ENCODE measurements at regions not wholly inside any gene's neighbourhood (a gene's known extent, or its start where the extent isn't known, plus 50 kb on each side); places are given as distances from the start of the nearest gene placed in this dataset.
"Not testable (repeated sequence)": the region's sequence is repeated elsewhere in the genome, so short reads cannot be mapped to it uniquely, and the experiment has no call there.

GRCh38 chr4:138414202-138414601 lies 172.1 kb upstream of the SLC7A11 start:
- no peak for DNase-seq

- DNase-seq: no peak
Observed at GRCh38 chr4:138413273-138413672, 171.1 kb upstream of the SLC7A11 start.

DNA sequence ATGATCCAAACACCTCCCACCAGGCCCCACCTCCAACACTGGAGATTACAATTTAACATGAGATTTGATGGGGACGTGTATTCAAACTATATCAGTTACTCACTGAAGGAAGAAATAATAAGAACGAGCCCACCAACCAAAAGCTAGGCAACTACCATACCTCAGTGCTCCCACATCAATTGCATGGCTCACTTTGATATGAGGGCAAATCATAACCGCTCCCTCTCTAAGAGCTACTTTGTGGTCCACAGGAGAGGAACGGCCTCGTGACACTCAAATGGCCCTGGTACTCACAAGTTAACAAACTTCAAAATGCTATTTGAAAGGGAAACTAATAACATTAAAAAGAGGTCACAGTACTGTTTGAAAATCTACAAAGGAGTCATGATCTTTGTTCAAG lies 170.7 kb upstream of the SLC7A11 start:
- no peak for DNase-seq

- no peak for DNase-seq
Observed at GRCh38 chr4:138410266-138410665, 168.1 kb upstream of the SLC7A11 start.

GRCh38 chr4:138409670-138410069 lies 167.5 kb upstream of the SLC7A11 start:
- DNase-seq: no peak

- DNase-seq: no peak
Observed at GRCh38 chr4:138408758-138409157, 166.6 kb upstream of the SLC7A11 start.

DNA sequence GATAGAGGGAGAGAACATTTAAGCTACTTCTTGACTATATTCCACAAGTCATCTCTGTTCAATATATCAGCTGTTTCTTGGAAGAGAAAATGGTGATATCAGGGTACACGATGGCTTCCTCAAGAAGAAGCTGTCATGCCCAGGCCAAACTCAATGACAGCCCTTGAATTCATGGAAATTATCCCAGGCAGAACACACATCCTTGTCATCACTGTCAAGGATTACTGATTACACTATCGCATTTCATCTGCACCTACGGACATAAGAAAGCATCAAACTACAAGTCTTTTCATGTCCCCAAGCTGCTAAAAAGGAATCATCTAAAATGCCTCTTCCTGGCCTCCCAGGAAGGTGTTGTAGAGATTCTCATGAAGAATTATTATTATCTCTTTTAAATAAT lies 165.2 kb upstream of the SLC7A11 start:
- DNase-seq: no peak

- DNase-seq: no peak
Observed at GRCh38 chr4:138406876-138407275, 164.7 kb upstream of the SLC7A11 start.

GRCh38 chr4:138405934-138406567 lies 163.9 kb upstream of the SLC7A11 start:
- DNase-seq: no peak

GRCh38 chr4:138405466-138405891 lies 163.3 kb upstream of the SLC7A11 start:
- DNase-seq: no peak

DNA sequence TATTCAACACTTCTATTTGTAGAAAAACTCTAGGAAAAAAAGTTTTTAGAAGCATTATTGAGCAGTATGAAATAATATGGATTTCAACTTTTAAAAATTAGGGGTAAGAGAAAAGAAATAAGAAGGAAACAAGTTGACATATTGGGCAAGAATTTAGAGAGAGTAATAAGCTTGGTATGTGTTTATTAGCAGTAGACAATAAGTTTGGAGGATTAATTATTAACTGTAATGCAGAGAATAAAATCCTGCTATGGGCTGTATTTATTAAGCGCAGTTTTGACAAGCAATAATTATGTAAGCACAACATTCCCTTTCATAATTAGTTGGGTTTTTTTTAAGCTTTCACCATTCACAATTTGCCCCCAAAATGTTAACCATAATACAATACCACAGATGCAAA lies 162.7 kb upstream of the SLC7A11 start:
- DNase-seq: no peak

- no peak for DNase-seq
Observed at GRCh38 chr4:138404251-138404650, 162.1 kb upstream of the SLC7A11 start.

- no peak for DNase-seq
Observed at GRCh38 chr4:138401334-138401733, 159.2 kb upstream of the SLC7A11 start.

DNA sequence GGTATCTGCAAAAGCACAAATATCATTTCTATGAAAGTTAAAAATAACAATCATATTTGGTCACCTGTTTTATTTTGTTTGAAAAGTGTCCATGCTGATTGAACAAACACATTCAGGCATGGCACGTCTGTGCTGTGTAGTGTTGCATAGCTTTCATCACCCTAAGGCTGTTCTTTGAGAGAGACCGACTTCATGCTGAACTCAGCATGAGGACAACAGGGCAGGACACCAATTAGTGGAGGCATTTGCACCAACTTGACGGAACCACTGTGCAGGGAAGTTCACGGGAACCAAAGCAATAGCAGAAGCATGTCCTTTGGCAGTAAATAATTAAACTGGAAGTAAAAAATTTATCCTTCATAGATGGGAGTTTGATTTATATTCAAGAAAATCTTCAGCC lies 158.4 kb upstream of the SLC7A11 start:
- no peak for DNase-seq

- no peak for DNase-seq
Observed at GRCh38 chr4:138400066-138400465, 157.9 kb upstream of the SLC7A11 start.

- DNase-seq: no peak
Observed at GRCh38 chr4:138399081-138399480, 156.9 kb upstream of the SLC7A11 start.

GRCh38 chr4:138398322-138398721 lies 156.2 kb upstream of the SLC7A11 start:
- DNase-seq: no peak

DNA sequence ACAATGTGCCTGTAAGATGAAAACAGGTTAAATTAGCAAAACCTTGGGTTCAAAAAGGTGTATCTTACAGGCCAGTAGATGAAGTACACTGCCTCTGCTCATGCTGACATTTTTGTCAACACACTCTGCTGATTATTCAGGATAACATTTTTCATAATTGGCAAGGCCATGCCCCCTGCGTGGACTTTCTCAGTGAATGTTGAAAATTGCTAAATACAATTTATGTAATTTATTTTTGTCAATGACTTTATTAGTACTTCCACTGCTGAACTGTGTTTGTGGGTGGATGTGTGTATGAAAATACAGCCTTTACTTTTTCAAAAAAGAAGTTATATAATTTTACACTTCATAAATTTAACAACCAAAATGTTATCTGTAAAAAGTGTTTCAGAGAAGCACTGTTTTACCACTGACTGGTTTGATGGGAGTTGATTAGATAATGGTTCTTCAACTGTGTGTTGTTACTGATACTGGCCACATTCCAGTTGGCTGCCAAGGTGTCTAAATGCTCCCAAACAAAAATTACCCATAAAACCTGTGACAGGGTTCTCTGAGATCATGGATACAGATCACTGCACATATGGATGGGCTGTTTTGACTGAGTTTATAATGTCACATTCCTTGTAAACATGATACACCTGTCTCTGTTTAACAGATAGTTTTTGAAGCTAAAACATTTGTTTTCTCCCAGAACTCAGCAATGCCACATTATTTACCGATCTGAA lies 151.9 kb upstream of the SLC7A11 start:
- no peak for DNase-seq

- DNase-seq: no peak
Observed at GRCh38 chr4:138392751-138393308, 150.7 kb upstream of the SLC7A11 start.

DNA sequence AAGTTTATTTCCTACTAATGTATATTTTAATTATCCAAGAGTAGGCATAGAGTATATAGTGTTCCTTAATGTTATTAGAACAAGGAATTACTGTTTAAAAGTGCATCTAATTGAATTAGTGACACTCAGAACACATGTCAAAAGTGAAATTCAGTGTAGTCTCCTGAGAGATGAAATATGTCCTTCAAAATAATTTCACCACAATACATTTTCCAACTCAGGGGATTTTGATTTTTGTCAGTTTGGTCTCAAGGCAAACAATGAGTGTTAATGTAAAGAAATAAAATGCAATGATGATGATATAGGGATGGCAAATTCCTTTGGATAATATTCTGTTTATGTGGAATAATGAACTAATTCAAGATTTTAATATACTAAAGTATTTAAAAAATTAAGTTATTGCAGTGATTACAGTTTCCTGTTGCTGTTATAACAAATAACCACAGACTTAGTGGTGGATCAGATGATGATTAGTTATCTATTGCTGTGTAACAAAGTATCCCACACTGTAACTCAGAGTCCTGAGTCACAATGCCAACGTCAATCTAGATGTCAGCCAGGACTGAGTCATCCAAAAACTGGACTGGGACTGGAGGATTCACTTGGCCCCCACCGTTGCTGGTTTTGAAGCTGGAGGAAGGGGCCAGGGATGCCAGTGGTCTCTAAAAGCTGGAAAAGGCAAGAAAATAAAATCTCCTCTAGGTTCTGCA lies 148.0 kb upstream of the SLC7A11 start:
- DNase-seq: no peak

DNA sequence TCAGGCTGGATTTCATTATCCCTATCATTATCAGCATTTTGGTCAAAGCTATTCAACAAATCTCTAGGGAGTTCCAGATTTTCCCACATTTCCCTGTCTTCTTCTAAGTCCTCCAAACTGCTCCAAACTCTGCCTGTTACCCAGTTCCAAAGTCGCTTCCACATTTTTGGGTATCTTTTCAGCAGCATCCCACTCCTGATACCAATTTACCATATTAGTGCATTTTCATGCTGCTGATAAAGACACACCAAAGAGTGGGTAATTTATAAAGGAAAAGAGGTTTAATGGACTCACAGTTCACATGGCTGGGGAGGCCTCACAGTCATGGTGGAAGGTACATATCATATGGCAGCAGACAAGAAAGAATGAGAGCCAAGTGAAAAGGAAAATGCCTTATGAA lies 132.8 kb upstream of the SLC7A11 start:
- DNase-seq: no peak

DNA sequence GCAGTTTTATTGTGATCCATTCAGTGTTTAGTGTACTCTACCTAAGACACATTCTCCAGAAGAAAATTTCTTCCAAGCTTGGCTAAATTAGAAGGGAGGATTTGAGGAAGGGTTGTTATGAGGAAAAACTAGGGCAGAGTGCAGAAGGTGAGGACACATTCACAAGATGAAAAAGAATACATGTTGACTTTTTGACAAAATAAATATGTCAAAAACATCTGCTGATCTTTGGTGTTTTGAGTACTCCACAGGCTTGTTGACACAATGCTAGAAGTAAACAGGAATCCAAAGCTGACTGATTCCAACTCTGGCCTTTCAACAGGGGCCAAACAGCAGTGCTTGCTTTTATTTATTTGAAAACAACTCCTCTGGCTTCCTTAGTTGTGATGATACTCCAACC lies 125.8 kb upstream of the SLC7A11 start:
- DNase-seq: no peak

DNA sequence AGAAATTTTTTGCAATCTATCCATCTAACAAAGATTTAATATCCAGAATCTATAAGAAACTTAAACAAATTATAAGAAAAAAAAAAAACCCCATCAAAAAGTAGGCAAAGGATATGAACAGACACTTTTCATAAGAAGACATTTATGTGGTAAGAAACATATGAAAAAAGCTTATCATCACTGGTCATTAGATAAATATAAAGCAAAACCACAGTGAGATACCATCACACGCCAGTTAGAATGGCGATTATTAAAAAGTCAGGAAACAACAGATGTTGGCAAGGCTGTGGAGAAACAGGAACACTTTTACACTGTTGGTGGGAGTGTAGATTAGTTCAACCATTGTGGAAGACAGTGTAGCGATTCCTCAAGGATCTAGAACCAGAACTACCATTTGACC lies 110.3 kb upstream of the SLC7A11 start:
- DNase-seq: not testable (repeated sequence)

GRCh38 chr4:138348055-138348454 lies 105.9 kb upstream of the SLC7A11 start:
- DNase-seq: no peak

Measured in stimulated activated CD4-positive, alpha-beta T cell treated with anti-CD3 and anti-CD28 coated beads, Interleukin-4, amount 100 ng/mL, for 24 hours (primary cell).